Stimulated activated CD4-positive, alpha-beta T cell treated with anti-CD3 and anti-CD28 coated beads, Interleukin-4, amount 100 ng/mL, for 1 hour (primary cell): ENCODE measurements at regions not wholly inside any gene's neighbourhood (a gene's known extent, or its start where the extent isn't known, plus 50 kb on each side); places are given as distances from the start of the nearest gene placed in this dataset.

Source experiments
- DNase-seq: peaks from one replicate; pipeline ENCODE4 v3.0.0-alpha.2; 2020

DNA sequence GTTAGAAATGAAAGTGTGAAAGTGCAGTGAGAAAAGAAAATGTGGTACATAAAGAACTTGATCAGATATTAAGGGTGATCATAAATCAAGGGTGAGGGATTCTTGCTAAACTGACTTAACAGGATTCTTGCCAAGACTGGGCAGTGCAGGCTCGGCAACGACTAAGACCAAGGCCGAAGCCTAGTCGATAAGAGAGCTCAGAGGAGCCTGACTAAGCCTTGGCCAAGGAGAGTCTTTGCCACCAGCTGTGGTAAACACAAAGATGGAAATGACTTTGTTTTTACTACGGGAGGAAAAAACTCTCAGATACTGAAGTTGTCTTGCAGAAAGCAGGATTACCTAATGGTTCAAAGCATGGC is 196.6 kb downstream of the LY86 start:
- DNase-seq: no peak

DNA sequence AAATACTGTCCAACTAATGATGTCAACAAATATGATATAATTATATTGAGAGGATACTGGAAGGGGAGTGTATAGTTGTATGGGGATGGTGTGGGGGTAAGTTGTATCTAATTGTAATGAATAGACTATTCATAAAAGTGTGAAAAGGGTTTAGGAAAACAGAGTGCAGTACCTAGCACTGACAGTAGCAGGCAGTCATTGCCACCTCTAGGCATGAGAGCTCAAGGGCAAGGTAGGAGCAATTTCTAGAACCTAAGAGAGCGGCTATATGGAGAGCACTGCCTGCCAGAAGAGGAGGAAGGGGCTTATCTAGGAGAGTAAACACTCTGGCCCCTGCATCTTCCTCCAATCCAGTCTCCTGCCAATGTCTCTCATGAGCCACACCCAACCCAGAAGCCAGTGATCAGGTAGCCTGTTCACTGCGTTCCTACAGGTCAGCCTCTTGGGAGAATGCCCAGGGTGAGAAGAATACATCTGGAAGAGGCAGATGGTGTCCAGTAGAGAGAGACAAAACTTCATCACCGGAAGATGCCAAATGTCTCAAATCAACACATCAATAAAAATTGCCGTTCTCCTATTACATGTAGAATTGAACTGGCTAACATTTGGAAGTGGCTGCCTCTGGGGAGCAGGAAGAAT is 200.0 kb downstream of the LY86 start:
- DNase-seq: no peak

DNA sequence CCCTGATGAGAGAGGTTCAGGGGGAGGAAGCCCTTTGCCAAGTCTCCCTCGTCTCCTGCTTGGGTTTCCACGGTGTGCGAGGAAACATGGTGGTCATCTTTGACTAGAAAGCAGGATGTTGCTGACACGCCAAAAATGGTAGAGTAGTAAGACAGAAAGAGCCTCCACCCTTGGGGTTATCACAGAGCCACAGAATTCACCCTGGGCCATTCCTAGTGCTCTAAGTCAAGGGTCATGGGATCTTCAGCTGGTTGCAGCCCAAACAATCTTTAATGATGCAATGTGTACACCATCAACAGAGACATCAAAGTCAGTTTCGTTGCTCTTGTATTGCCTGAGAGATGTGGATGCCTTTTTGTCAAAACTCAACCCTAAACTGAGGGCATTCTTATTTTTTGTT is 201.9 kb downstream of the LY86 start:
- DNase-seq: no peak

GRCh38 chr6:6790891-6791290 is 202.4 kb downstream of the LY86 start:
- DNase-seq: no peak

GRCh38 chr6:6793388-6794250 is 205.1 kb downstream of the LY86 start:
- no peak for DNase-seq

DNA sequence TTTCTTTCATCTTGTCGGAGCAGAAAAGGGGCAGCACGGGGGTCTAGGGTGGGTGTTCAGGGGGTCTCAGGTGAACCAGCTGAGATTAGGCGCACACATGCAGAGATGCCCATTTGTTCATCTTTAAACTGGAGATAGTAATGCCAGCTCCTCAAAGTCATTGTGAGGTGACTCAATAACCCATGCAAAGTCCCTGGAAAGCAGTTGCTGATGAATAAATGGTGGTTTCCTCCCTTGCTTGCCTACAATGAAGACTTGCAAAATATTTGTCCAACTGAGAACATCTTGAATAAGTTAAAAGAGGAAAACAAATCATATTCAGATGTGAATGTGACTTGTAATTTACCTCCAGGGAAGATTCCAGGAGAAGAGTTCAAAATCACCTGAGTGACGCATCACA is 206.9 kb downstream of the LY86 start:
- DNase-seq: no peak

DNA sequence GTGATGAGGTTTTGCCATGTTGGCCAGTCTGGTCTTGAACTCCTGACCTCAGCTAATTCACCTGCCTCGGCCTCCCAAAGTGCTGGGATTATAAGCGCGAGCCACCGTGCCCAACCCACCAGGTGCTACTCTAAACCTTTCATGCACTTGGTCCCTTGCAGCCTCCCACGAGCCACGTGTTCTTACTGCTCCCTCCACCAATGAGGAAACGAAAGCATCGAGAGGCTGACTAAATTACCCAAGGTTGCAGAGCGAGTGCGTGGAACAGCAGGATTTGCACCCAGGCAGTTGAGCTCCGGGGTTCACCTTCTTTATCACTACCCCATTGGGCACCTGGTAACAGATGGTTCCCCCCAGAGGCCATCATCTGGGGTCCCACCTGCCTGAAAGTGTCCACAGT is 208.3 kb downstream of the LY86 start:
- DNase-seq: no peak

DNA sequence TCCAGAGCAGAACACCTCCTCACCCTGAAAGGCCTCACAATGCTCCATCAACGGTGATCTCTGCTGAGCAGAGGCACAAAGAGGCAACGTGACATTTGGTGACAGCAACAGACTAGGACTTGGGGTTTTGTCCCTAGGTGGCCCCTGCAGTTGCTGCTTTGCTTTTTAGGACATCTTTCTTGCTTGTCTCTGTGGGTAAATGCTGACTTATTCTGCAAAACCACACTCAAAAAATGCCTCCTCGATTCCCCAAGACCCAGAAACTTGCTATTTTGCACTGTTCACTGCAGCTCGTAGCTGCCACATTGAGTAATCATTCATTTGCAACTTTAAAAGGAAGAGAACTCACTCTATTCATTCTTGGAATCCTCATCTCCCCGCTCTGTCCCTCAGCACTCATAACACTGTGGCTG is 209.9 kb downstream of the LY86 start:
- DNase-seq: no peak

- no peak for DNase-seq
Measured at GRCh38 chr6:6801005-6801335, 212.4 kb downstream of the LY86 start.

DNA sequence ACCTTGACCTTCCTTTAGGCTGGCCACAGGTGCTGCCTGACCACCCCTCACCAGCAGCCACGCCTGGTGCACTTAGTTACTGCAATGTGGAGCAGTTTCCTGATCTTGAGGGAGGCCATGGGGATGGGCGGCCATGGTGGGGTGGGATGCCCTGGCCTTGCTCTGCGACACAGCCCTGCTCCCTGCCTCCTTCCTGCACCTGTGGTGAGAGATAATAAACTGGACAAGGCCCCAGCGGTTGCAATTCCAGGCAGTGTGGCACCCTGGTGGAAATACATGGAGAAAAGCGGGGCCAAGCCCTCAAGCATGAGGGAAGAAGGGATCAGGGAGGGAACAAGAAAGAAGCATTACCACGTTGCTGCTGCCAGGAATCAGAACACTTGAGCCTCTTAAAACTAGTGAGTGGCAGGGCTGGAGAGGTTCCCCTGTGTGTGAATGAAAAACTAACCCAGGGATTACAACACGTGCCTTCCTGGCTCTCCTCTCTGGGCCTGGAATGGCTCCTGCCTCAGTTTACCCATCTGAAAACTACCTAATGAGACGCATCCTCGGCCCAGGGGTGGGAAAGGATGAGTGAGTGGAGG is 213.2 kb downstream of the LY86 start:
- DNase-seq: no peak

DNA sequence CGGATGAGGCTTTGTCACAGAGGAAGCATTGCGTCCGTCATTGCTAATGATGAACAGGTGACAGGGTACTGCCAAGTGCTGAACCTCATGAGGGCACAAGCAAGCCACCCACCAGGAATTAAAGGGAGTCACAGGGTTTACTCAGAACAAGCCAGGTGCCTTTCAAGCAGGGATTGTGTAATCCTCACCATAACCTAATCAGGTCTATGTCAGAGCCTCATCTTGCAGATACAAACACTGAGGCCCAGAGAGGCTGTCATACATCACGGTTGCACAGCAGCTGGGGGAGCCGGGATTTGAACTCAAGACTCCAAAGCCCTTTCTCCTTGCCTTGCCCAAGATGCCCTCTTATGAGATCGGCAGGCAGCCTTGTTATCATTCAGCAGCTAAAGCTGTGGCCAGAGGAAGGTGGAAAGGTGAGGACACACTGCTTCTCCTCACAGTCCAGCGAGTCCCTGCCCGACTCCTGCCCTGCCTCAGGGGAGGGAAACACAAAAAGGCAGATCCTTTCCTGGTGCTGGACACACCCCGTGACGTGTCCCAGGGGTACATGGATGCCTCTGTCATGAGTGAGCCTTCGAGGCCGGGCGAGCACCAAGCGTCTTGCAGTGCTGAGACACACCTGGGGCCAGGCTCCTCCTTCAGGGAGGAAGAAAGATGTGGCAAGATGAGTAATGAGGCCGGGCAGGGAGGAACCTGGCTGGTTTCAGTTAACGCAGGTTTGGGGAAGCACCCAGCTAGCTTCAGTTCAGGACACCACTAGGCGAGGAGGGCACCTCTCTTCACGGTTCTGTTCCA is 214.9 kb downstream of the LY86 start:
- DNase-seq: no peak

- DNase-seq: no peak
Measured at GRCh38 chr6:6804843-6805615, 216.5 kb downstream of the LY86 start.

DNA sequence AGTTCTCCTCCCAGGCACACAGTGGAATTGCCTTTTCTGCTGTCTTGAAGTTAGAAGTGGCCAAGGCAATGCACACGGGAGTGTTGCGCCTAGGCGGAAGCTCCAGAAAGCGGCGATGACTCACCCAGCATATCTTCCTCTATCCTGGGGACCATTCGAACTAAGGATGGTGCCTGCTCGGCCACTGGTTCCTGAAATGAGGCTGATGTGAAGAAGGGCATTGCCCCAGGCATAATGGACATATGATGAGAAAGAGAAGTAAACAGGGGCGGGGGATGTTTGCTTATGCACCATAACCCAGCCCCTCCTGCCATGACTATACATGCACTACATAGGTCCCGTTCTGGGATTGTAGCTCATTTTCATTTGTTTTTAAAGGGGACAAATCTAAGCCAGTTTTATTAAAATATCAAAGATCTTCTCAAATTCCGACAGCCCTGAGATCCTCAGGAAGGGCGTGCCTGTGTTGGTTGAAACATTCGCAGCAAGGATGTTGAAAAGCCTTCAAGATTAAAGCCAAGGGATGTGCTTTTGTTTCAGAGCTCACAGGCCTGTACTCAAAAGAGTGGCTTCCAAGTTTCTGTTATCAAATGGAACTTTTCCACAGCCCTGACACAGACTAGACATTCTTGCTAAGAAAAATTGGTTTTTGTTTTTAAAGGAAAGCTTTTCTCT is 218.5 kb downstream of the LY86 start:
- DNase-seq: no peak

GRCh38 chr6:6808343-6808742 is 219.8 kb downstream of the LY86 start:
- no peak for DNase-seq

- no peak for DNase-seq
Measured at GRCh38 chr6:6808915-6809314, 220.4 kb downstream of the LY86 start.

DNA sequence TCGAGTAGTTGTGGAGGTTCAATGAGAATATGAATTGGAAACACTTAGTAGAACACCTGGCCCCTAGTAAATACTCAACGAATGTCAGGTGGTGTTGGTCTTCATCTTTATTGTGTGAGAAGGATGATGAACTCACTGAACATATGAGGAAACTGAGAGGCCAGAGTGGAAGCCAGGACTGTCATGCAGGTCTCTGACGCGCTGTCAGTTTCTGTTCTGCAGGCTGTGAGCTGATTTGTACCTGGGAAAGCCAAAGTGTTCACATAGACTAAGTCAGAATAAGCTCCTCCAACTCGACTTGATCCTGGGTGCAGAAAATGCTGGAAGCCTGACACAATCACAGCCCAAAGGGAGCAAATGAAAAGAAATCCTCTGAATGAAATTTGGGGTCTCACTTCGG is 222.2 kb downstream of the LY86 start:
- DNase-seq: no peak

DNA sequence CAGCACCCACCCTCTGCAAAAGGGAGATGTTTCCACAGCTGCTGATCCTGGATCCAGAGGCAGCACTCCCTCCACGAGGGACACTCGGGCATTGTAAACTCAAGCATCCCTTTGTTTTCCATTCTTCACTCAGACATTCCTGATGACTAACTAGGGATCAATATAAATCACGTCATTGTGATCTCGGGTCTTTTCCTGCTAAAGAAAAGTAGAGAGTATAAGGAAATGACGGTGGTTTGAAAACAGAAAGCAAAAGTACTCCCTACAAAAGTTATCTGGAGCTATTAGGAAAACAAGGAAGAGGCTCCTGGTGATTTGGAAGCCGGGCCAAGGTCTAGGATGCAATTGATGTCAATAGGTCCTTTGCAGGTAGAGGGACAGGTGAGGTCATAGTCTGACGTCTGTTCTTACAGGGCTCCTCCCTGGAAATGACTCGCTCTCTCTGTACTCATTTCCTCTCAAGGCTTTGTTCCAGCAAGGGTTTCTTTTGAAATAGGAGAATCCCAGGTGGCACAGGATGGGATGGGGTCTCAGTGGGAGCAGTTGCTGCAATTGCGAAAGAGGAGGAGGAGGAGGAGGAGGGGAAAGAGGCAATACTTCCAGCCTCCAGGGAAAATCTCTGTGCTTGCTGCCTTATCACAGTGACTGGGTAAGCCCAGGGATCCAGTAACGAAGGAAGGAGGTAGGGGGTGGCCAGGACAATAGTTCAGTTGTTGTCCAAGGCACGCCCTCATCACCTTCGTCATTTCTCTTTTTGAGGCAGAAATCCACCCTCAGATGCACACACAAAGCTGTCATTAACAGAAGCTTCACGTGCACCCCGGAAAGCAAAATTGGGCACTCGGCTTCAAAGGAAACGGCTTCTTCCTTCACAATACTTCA is 222.8 kb downstream of the LY86 start:
- no peak for DNase-seq

DNA sequence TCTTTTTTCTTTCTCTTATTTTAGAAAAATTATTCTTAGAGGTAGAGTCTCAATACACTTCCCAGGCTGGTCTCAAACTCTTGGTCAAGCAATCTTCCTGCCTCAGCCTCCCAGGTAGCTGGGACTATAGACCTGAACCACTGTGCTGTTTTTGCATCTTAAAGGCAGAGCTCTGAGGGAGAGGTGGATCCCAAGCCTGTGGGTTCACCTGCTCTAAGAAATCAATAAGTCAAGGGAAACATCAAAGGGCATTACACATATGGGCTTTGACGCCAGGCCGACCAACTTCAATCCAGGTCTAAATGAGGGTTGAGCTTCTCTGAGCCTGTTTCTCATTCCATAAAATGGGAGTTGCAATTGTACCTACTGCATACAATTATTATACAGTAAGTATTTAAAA is 223.9 kb downstream of the LY86 start:
- DNase-seq: no peak

DNA sequence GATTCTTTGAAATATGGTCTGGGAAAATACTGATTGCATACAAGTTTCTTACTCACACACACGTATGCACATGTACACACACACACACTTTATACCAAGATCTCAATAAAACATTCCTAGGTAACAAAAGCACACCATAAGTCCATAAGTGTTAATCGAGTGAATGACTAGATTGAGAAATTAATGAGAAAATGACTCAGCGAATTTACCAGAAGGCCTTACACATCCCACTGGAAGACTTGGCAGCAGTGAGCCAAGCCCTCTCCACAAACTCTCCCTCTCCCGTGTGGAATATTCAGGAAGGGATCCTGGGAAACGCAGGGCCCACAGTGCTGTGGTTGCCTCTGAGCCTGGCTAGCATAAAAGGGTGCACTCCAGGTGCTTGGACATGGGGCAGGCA is 227.2 kb downstream of the LY86 start:
- no peak for DNase-seq

DNA sequence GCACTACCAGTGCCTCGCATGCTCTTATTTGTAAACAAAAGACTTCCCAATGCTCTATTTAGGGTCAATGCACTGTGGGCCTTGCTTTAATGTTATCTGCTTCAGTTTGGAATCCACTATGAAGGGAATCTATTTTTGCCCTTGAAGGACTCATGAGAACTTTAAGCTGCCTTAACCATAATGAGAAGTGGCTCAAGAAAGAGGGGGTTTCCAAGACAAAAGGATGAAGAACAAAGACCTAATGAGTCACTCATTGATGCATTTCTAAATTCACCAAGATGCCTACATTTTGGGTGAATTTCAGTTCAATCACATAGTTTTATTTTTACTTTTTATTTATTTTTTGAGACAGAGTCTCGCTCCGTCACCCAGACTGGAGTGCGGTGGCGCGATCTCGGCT is 228.2 kb downstream of the LY86 start:
- DNase-seq: no peak

DNA sequence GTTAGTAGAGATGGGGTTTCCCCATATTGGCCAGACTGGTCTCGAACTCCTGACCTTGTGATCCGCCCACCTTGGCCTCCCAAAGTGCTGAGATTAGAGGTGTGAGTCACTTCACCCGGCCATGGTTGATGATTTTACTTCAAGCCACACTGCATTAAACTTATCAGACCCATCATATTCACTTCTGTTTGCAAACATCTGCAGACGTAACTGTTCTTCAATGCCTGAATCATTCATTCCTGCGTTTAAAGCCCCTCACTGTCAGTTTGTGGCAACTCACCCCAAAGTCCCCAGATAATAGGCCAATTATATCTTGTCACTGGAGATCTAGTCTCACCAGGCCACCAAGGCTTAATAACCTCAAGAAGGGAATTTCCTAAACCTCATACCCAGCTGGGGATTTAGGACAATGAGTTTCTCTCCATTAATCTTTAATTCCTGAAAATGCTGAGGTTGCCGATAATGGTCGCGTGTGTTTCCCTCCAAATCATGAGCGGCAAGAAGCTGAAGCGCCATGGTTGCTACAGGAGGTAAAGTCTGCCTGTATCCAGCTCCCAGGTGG is 229.6 kb downstream of the LY86 start:
- no peak for DNase-seq
